ENCODE measurements at regions not wholly inside any gene's neighbourhood (a gene's known extent, or its start where the extent isn't known, plus 50 kb on each side); places are given as distances from the start of the nearest gene placed in this dataset.
"Not testable (repeated sequence)": the region's sequence is repeated elsewhere in the genome, so short reads cannot be mapped to it uniquely, and the experiment has no call there.

GRCh38 chr2:595141-595815 is 81.9 kb downstream of the TMEM18 start:
- DNase-seq: no peak

- DNase-seq: no peak
Measured at GRCh38 chr2:594297-594949, 82.8 kb downstream of the TMEM18 start.

GRCh38 chr2:593356-594026 is 83.7 kb downstream of the TMEM18 start:
- no peak for DNase-seq

GRCh38 chr2:592737-593136 is 84.5 kb downstream of the TMEM18 start:
- no peak for DNase-seq

- DNase-seq: no peak
Measured at GRCh38 chr2:590214-591175, 86.7 kb downstream of the TMEM18 start.

- peak; percentile 54 for DNase-seq
Measured at GRCh38 chr2:589281-590130, 87.7 kb downstream of the TMEM18 start.

- no peak for DNase-seq
Measured at GRCh38 chr2:588074-588645, 89.0 kb downstream of the TMEM18 start.

- no peak for DNase-seq
Measured at GRCh38 chr2:587087-587960, 89.9 kb downstream of the TMEM18 start.

- DNase-seq: no peak
Measured at GRCh38 chr2:586641-587076, 90.5 kb downstream of the TMEM18 start.

- DNase-seq: no peak
Measured at GRCh38 chr2:584863-585823, 92.1 kb downstream of the TMEM18 start.

GRCh38 chr2:583666-584065 is 93.5 kb downstream of the TMEM18 start:
- DNase-seq: no peak

GRCh38 chr2:582792-583528 is 94.2 kb downstream of the TMEM18 start:
- no peak for DNase-seq

GRCh38 chr2:582289-582688 is 94.9 kb downstream of the TMEM18 start:
- DNase-seq: not testable (repeated sequence)

GRCh38 chr2:579961-580360 is 97.2 kb downstream of the TMEM18 start:
- no peak for DNase-seq

- DNase-seq: no peak
Measured at GRCh38 chr2:579351-579886, 97.8 kb downstream of the TMEM18 start.

- DNase-seq: no peak
Measured at GRCh38 chr2:576292-576691, 100.9 kb downstream of the TMEM18 start.

GRCh38 chr2:575727-576236 is 101.4 kb downstream of the TMEM18 start:
- no peak for DNase-seq
